ENCODE measurements at regions not wholly inside any gene's neighbourhood (a gene's known extent, or its start where the extent isn't known, plus 50 kb on each side); places are given as distances from the start of the nearest gene placed in this dataset.
"Not testable (repeated sequence)": the region's sequence is repeated elsewhere in the genome, so short reads cannot be mapped to it uniquely, and the experiment has no call there.

- no peak for DNase-seq (ENCODE audit: low read depth)
- no peak for TF ChIP-seq CTCF (IDR thresholded peaks at IDR 0.05; ENCODE audit: insufficient read depth, low read depth, low read length, missing control alignments)
- no peak overlapping the region for H3K4me3 ChIP-seq (ENCODE audit: low read length)
These were observed 129.1 kb upstream of the OLIG3 start for GRCh38 chr6:137623293-137623692.

GRCh38 chr6:137625100-137625661 lies 131.0 kb upstream of the OLIG3 start:
- no peak for DNase-seq (ENCODE audit: low read depth)
- H3K4me3 ChIP-seq (ENCODE audit: low read length) = no peak overlapping the region
- no peak for TF ChIP-seq CTCF (IDR thresholded peaks at IDR 0.05; ENCODE audit: insufficient read depth, low read depth, low read length, missing control alignments)

DNA sequence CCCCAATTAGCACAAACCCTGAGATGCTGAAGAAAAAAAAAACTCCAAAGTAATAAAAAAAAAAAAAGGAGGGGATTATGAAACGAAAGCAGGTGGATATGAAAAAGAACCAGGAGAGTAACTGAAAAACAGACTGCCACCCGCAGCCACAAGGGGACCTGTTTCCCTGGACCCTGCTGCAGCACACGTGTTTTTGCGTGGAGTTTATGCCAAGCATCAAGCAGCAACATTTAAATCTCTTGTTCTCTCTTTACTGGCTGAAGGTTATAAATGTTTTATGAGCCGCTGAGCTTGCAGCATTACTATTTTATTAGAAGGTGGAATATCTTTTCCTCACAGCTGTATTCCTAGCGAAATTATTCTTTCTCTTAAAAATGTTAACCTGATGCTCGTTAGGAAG lies 131.6 kb upstream of the OLIG3 start:
- no peak for TF ChIP-seq CTCF (IDR thresholded peaks at IDR 0.05; ENCODE audit: insufficient read depth, low read depth, low read length, missing control alignments)
- no peak overlapping the region for H3K4me3 ChIP-seq (ENCODE audit: low read length)
- no peak for DNase-seq (ENCODE audit: low read depth)

DNA sequence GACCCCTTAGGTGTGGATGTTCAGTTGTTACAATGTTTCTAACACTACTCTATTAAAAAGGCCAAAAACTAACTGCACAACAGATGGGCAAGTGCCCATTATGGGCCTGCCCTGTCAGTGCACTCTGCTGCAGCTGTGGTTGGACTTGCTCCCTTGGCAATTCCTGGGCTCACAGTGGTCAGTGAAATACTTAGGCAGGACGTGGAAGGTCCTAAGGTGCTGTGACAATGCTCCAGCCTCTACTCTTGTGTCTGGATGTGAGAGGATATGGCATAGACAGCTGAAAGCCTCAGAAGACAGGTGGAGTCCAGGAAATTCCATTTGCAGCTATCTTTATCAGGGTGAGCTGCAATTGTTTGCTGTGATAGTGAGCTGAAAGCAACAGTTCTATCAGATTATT lies 136.5 kb upstream of the OLIG3 start:
- DNase-seq (ENCODE audit: low read depth) = no peak
- H3K4me3 ChIP-seq (ENCODE audit: low read length) = no peak overlapping the region
- TF ChIP-seq CTCF (IDR thresholded peaks at IDR 0.05; ENCODE audit: insufficient read depth, low read depth, low read length, missing control alignments) = no peak

GRCh38 chr6:137631323-137631722 lies 137.1 kb upstream of the OLIG3 start:
- no peak for TF ChIP-seq CTCF (IDR thresholded peaks at IDR 0.05; ENCODE audit: insufficient read depth, low read depth, low read length, missing control alignments)
- no peak overlapping the region for H3K4me3 ChIP-seq (ENCODE audit: low read length)
- peak; percentile 39 for DNase-seq (ENCODE audit: low read depth)

DNA sequence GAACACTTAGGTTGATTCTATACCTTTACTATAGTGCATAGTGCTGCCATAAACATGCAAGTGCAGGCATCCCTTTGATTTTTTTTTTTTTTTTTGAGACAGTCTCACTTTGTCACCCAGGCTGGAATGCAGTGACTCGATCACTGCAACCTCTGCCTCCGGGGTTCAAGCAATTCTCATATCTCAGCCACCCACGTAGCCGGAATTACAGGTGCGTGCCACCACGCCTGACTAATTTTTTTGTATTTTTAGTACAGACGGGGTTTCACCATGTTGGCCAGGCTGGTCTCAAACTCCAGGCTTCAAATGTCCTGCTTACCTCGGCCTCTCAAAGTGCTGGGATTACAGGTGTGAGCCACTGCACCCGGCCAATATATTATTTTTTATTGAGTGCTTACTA lies 140.0 kb upstream of the OLIG3 start:
- DNase-seq (ENCODE audit: low read depth); H3K4me3 ChIP-seq (ENCODE audit: low read length): not testable (repeated sequence)

DNA sequence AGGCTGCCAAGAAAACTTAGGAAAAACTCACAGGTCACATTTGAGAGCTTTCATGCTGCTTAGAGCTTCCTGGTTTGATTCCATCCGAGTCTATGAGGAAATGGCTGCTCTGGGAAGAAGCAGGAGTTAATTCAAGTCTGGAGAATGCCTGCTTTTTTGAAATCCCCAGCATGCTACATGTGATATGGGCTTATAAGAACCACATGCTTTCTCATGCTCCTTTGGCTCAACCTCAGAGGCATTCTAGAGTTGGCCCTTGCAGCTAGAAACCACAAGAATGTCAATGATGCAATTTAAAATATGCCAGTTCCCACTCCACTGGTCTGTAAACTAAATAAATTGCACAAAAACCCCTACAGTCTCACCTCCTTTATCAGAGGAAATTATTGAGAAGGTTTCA lies 142.9 kb upstream of the OLIG3 start:
- DNase-seq (ENCODE audit: low read depth) = peak; percentile 81
- no peak for TF ChIP-seq CTCF (IDR thresholded peaks at IDR 0.05; ENCODE audit: insufficient read depth, low read depth, low read length, missing control alignments)
- no peak overlapping the region for H3K4me3 ChIP-seq (ENCODE audit: low read length)

Data from epithelial cell of esophagus (primary cell).